Central memory CD4-positive, alpha-beta T cell (primary cell): ENCODE measurements at regions not wholly inside any gene's neighbourhood (a gene's known extent, or its start where the extent isn't known, plus 50 kb on each side); places are given as distances from the start of the nearest gene placed in this dataset.
"Not testable (repeated sequence)": the region's sequence is repeated elsewhere in the genome, so short reads cannot be mapped to it uniquely, and the experiment has no call there.

ENCODE experiments used
- DNase-seq: peaks from one replicate; pipeline ENCODE4 v3.0.0; 2022

- DNase-seq = no peak
Measured at GRCh38 chrX:37904833-37905232, 57.5 kb upstream of the DYNLT3 start.

GRCh38 chrX:37905436-37906147, 58.2 kb upstream of the DYNLT3 start:
- DNase-seq = no peak

DNA sequence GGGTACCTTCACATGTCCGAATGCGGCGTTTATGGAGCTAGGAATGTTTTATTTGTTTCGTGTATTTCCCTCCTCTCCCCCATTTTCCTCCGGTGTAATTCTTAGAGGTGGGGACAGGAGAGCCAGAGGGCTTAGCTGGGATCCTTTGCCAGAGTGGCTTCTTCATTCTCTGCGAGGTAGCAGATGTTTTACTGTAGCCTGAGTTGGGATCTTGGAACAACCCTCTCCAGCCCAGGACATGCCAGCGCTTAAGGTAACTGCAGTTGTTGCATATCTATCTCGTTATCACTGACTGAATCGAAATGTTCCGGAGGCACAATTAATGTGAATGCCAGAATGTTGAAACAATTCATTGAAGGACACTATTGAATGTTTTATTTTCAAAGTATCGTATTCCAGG, 59.0 kb upstream of the DYNLT3 start:
- no peak for DNase-seq

DNA sequence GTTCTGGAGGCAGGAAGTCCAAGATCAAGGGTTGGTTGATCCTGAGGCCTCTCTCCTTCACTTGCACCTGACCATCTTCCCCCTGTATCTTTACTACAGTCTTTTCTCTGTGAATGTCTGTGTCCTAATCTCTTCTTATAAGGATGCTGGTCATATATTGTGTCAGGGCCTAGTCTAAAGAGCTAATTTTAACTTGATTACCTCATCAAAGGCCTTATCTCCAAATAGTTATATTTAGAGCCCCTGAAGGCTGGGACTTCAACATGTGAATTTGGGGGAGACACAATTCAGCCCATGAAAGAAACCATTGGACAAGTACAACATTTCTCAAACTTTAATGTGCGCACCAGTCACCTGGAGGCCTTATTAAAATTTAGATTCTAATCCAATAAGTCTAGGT, 62.8 kb upstream of the DYNLT3 start:
- DNase-seq = no peak

GRCh38 chrX:37912304-37912703, 64.9 kb upstream of the DYNLT3 start:
- DNase-seq = no peak

DNA sequence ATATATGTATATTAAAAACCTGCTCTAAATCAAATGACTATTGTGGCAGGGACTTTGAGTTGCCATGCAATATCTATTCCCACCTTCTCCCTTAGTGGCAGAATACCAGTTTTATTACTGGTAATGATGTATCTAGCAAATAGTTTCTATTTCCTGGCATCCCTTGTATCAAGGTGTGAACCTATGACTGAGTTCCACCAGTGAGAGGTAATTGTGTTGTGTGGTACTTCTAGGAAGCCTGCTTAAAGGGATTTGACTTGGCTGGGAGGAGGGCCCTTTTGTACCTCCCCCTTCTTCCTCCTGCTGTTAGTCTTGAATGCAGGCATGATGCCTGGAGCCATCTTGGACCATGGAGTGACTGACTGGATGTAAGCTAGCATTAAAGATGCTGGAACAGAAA, 65.4 kb upstream of the DYNLT3 start:
- DNase-seq = no peak

GRCh38 chrX:37918168-37918567, 70.8 kb upstream of the DYNLT3 start:
- DNase-seq = no peak

- no peak for DNase-seq
Measured at GRCh38 chrX:37918703-37919102, 71.3 kb upstream of the DYNLT3 start.

- DNase-seq = no peak
Measured at GRCh38 chrX:37921758-37922157, 74.4 kb upstream of the DYNLT3 start.

DNA sequence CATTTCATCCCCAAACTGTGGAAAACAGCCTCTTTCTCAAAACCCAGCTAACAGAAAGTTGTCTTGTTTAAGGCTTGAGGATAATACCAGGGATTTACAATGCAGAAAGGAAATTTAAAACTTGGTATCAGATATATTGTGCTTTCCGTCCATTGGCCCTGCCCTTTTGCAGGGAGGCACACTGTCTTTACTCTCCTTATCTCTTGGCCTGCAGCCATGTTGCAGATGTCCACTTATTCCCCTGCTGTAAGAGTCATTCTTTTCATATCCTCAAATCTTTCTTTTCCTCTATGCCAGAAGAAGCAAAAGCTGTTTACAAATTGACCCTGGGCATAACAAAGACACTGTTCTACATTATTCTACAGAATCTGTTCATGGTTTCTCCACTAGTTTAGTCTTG, 75.6 kb upstream of the DYNLT3 start:
- no peak for DNase-seq

- DNase-seq = not testable (repeated sequence)
Measured at GRCh38 chrX:37925761-37926160, 78.4 kb upstream of the DYNLT3 start.

- peak; percentile 13 for DNase-seq
Measured at GRCh38 chrX:37926700-37927099, 79.3 kb upstream of the DYNLT3 start.

DNA sequence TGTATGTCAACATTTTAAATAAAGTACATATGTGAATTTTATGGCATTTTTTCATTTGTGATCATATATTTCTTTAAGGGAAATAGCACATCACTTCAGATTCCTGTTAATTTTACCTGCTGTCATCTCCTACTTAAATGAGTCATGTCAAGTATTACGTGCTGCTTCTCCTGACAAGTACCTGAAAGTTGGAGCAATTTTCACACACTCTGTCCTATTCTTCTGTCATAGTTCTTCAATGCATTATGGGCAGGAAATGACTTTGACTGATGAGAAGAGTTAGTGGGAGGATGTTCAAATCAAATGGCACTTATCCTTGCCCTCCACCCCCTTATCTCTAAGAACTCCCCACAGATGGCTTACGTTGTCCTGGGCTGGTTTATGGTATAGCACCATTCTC, 64.2 kb upstream of the SYTL5 start:
- no peak for DNase-seq

DNA sequence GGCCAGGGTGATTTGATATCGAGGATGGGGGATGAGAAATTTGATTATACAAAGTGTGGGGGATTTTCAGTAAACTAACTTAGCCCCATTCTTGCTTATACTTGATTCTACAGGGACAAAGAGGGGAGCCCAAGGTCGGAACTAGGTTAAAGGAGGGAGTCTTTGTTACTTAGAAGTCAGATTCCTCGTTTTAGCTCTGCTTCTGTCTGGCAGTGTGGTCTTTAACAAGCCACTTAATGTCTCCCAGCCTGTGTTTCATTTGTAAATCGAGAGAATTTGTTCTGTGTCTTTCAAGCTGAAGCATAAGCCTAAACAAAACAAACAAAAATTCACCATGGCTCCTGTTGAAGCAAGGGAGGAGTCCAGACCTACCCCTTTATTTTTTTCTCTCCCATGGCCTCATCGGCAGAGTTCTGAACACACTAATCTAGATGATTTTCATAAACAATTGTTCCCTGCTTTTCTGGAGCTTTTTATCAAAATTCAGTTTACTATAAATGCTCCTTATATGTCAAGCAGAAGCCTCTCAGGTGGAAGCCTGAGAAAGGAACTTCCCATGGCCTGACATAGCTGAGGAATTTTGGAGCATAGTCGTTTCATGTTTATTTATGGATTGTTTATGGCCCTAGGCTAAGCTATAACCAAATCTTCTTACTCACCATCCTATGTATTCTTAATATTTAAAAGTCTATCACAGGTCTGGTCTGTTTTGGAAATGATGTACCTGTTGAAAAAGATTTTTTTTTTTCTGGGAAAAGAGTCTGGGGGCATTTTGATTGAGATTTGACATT, 62.6 kb upstream of the SYTL5 start:
- no peak for DNase-seq

DNA sequence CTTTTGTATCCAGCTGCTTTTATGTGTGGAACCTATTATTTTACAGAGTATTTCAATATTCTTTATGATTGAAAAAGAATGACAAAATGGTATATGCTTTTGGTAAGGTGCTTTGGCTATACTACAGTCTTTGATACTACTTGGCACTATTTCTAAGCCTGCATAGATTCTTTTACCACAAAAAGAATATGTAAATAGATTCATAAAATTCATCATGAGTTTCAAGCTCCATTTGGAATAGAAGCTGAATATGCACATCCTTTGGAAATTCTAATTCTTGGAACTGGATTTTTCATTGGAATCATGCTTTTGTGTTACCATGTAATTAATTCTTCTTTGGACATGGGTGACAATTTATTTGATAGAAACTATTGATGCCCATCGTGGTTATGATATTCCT, 60.2 kb upstream of the SYTL5 start:
- DNase-seq = no peak

GRCh38 chrX:37955273-37955672, 51.1 kb upstream of the SYTL5 start:
- DNase-seq = no peak

GRCh38 chrX:37956223-37956622, 50.1 kb upstream of the SYTL5 start:
- DNase-seq = no peak
